ENCODE measurements at regions not wholly inside any gene's neighbourhood (a gene's known extent, or its start where the extent isn't known, plus 50 kb on each side); places are given as distances from the start of the nearest gene placed in this dataset.

DNA sequence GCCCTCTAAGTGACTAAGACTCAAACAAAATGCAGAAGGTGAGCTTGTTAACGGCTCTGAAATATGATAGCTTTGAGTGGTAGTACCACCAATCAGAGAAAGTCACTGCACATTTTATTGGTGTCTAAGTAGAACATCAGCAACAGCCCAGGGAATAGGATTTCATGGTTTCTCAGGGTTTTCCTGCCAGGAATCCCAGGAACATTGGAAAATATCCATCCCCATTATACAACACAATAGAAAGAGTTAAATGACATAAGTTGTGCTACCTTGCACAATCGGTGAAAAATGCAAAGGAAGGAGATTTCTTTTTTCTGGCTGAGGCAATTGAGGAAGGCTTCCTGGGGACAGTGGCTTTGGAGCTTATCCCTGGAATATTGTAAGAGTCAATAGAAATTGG lies 283.1 kb downstream of the HLX start:
- Histone ChIP-seq H2AFZ (ENCODE audit: low read length) (no peak overlapping the region), H4K91ac (ENCODE audit: low read depth, low read length, poor library complexity) (no peak overlapping the region), H4K8ac (ENCODE audit: low read depth, low read length) (no peak overlapping the region), H3K27ac (replicated peaks; ENCODE audit: low read length) (no peak overlapping the region), H2BK12ac (ENCODE audit: low read length) (no peak overlapping the region), H3K79me1 (ENCODE audit: low read depth, low read length) (no peaks in the 10 kb centered on the region), H3K36me3 (replicated peaks in 1 of 2; ENCODE audit: control insufficient read depth in 2 of 2, insufficient read depth in 2 of 2, low read length in 2 of 2) (no peaks in the 10 kb centered on the region), H2BK5ac (ENCODE audit: low read length) (no peak overlapping the region), H3K14ac (ENCODE audit: low read length) (no peak overlapping the region), H3K4me3 (ENCODE audit: low read length in 2 of 2) (no peak overlapping the region), H2AK5ac (ENCODE audit: low read depth, low read length) (no peak overlapping the region), H3K9me3 (replicated peaks in 1 of 2; ENCODE audit: control insufficient read depth in 2 of 2, insufficient read depth in 1 of 2, low read depth in 1 of 2, low read length in 2 of 2) (no peaks in the 10 kb centered on the region), H2BK120ac (ENCODE audit: low read depth, low read length) (no peak overlapping the region), H3K9ac (ENCODE audit: low read depth, low read length, poor library complexity) (no peak overlapping the region), H3K4me2 (ENCODE audit: insufficient read depth, low read length, poor library complexity, severe bottlenecking) (no peak overlapping the region), H2BK15ac (ENCODE audit: low read length) (no peak overlapping the region), H3K18ac (ENCODE audit: low read length) (no peak overlapping the region), H3K4ac (ENCODE audit: low read length) (no peak overlapping the region), H3K23ac (ENCODE audit: low read depth, low read length, poor library complexity) (no peak overlapping the region), H3K27me3 (ENCODE audit: control insufficient read depth in 3 of 3, insufficient read depth in 3 of 3, low read depth in 1 of 3, low read length in 3 of 3) (no peaks in the 10 kb centered on the region), H3K4me1 (ENCODE audit: control insufficient read depth in 2 of 2, insufficient read depth in 1 of 2, low read depth in 1 of 2, low read length in 2 of 2) (peaks cover 0 to 4% of the 10 kb centered on the region in 2 donors)
- WGBS, 2 donors (ENCODE audit: extremely low coverage in 2 of 2, insufficient read length in 2 of 2, insufficient replicate concordance in 1 of 2) = no CpG with 5 or more reads among the region's 2 CpGs
- no peak for DNase-seq (ENCODE audit: low spot score)

DNA sequence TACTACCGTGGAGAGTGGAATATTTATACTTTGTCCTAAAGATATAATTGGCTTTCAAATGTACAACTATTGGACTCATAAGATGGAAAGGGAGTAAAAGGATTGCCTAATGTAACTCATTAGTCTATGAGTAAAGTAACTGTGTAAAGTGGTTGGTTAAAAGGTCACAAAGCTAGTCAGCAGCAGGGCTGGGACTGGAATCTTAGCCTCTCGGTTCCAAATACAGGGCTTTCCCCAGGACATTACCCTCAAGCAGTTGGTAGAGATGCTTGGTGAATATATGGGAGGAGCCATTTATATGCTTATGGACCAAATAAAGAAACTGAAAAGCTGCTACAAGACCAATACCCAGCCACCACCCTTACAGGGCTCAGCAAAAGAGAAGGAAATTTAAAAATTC lies 283.7 kb downstream of the HLX start:
- Histone ChIP-seq H3K4me3 (ENCODE audit: low read length in 2 of 2) (no peak overlapping the region), H3K4ac (ENCODE audit: low read length) (no peak overlapping the region), H3K9ac (ENCODE audit: low read depth, low read length, poor library complexity) (no peak overlapping the region), H3K14ac (ENCODE audit: low read length) (no peak overlapping the region), H3K9me3 (replicated peaks in 1 of 2; ENCODE audit: control insufficient read depth in 2 of 2, insufficient read depth in 1 of 2, low read depth in 1 of 2, low read length in 2 of 2) (no peaks in the 10 kb centered on the region), H4K91ac (ENCODE audit: low read depth, low read length, poor library complexity) (no peak overlapping the region), H3K27me3 (ENCODE audit: control insufficient read depth in 3 of 3, insufficient read depth in 3 of 3, low read depth in 1 of 3, low read length in 3 of 3) (no peaks in the 10 kb centered on the region), H2BK120ac (ENCODE audit: low read depth, low read length) (no peak overlapping the region), H3K4me2 (ENCODE audit: insufficient read depth, low read length, poor library complexity, severe bottlenecking) (no peak overlapping the region), H4K8ac (ENCODE audit: low read depth, low read length) (no peak overlapping the region), H2BK15ac (ENCODE audit: low read length) (no peak overlapping the region), H3K23ac (ENCODE audit: low read depth, low read length, poor library complexity) (no peak overlapping the region), H3K79me1 (ENCODE audit: low read depth, low read length) (no peaks in the 10 kb centered on the region), H2AK5ac (ENCODE audit: low read depth, low read length) (no peak overlapping the region), H3K36me3 (replicated peaks in 1 of 2; ENCODE audit: control insufficient read depth in 2 of 2, insufficient read depth in 2 of 2, low read length in 2 of 2) (no peaks in the 10 kb centered on the region), H3K27ac (replicated peaks; ENCODE audit: low read length) (no peak overlapping the region), H3K18ac (ENCODE audit: low read length) (no peak overlapping the region), H3K4me1 (ENCODE audit: control insufficient read depth in 2 of 2, insufficient read depth in 1 of 2, low read depth in 1 of 2, low read length in 2 of 2) (peaks cover 0 to 4% of the 10 kb centered on the region in 2 donors), H2AFZ (ENCODE audit: low read length) (no peak overlapping the region), H2BK12ac (ENCODE audit: low read length) (no peak overlapping the region), H2BK5ac (ENCODE audit: low read length) (no peak overlapping the region)
- WGBS, 2 donors (ENCODE audit: extremely low coverage in 2 of 2, insufficient read length in 2 of 2, insufficient replicate concordance in 1 of 2) = no CpG with 5 or more reads among the region's 2 CpGs
- no peak for DNase-seq (ENCODE audit: low spot score)

DNA sequence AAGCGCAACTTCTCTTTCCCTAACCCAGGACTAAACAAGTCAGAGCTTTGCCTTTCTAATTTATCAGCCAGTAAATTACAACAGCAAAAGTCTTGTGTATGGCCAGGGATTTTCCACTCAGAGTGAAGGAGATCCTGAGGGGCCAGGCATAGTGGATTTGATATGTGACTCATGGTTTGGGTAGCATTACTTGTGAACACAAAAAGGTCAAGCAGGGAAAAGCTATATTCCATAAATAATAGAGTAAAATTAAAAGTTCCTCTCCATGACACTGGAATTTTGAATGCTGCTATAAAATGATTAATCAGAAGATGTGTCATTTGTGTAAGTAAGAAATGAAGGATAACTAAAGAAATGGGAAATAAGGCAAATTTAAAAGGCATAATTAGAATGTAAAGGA lies 284.8 kb downstream of the HLX start:
- DNase-seq (ENCODE audit: low spot score) = no peak
- H3K27ac ChIP-seq (replicated peaks; ENCODE audit: low read length) = no peak overlapping the region
- H2BK15ac ChIP-seq (ENCODE audit: low read length) = no peak overlapping the region
- no peak overlapping the region for H3K23ac ChIP-seq (ENCODE audit: low read depth, low read length, poor library complexity)
- H3K9ac ChIP-seq (ENCODE audit: low read depth, low read length, poor library complexity) = no peak overlapping the region
- H3K4me3 ChIP-seq (ENCODE audit: low read length in 2 of 2) = no peak overlapping the region
- H2AK5ac ChIP-seq (ENCODE audit: low read depth, low read length) = no peak overlapping the region
- no peak overlapping the region for H4K8ac ChIP-seq (ENCODE audit: low read depth, low read length)
- H2AFZ ChIP-seq (ENCODE audit: low read length) = no peak overlapping the region
- peaks cover 0 to 4% of the 10 kb centered on the region in 2 donors for H3K4me1 ChIP-seq (ENCODE audit: control insufficient read depth in 2 of 2, insufficient read depth in 1 of 2, low read depth in 1 of 2, low read length in 2 of 2)
- H4K91ac ChIP-seq (ENCODE audit: low read depth, low read length, poor library complexity) = no peak overlapping the region
- H3K4ac ChIP-seq (ENCODE audit: low read length) = no peak overlapping the region
- H3K14ac ChIP-seq (ENCODE audit: low read length) = no peak overlapping the region
- no peak overlapping the region for H2BK120ac ChIP-seq (ENCODE audit: low read depth, low read length)
- no CpG with 5 or more reads among the region's 1 CpG for WGBS, 2 donors (ENCODE audit: extremely low coverage in 2 of 2, insufficient read length in 2 of 2, insufficient replicate concordance in 1 of 2)
- H3K4me2 ChIP-seq (ENCODE audit: insufficient read depth, low read length, poor library complexity, severe bottlenecking) = no peak overlapping the region
- no peaks in the 10 kb centered on the region for H3K36me3 ChIP-seq (replicated peaks in 1 of 2; ENCODE audit: control insufficient read depth in 2 of 2, insufficient read depth in 2 of 2, low read length in 2 of 2)
- H2BK5ac ChIP-seq (ENCODE audit: low read length) = no peak overlapping the region
- no peaks in the 10 kb centered on the region for H3K79me1 ChIP-seq (ENCODE audit: low read depth, low read length)
- no peaks in the 10 kb centered on the region for H3K27me3 ChIP-seq (ENCODE audit: control insufficient read depth in 3 of 3, insufficient read depth in 3 of 3, low read depth in 1 of 3, low read length in 3 of 3)
- no peaks in the 10 kb centered on the region for H3K9me3 ChIP-seq (replicated peaks in 1 of 2; ENCODE audit: control insufficient read depth in 2 of 2, insufficient read depth in 1 of 2, low read depth in 1 of 2, low read length in 2 of 2)
- H2BK12ac ChIP-seq (ENCODE audit: low read length) = no peak overlapping the region
- no peak overlapping the region for H3K18ac ChIP-seq (ENCODE audit: low read length)

DNA sequence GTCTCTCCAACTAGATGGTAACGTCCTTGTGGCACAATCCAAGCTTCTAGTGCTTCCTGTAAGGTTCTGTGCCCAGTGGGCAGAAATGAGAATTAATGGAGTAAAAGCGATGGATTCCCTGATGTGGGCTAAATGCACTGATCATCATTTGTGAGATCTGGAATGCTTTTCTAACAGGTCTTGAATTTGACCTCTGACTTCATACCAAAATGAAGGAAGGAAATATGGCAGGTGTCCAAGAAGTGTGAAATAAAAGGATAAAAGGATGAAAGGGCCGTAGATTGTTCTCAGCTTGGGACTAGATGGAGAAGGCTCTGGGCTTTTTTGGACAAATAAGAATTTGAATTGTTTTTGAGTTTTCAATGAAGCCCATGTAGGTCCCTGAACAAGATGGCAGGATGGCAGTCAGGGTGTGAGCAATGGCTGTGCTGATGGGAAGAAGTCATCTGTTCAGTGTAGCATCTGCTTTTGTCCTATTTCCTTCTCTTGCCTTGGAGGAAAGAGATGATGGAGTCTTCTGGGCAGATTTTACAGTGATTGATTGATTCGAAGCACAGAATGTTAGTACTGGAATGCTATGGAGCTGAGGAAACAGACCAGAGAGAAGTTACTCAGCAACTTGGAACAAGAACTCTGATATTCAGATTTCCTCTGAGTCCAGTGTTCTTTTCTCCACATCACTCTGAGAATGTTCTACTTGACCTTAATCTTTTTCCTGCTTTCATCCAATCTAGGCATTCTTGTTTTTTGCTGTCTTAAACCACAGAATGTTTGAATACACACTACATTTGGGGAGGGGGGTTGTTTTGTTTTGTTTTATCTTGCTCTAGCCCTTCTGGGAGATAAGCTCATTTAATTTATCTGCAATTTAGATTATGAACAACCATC lies 286.0 kb downstream of the HLX start:
- Histone ChIP-seq H3K27me3 (ENCODE audit: control insufficient read depth in 3 of 3, insufficient read depth in 3 of 3, low read depth in 1 of 3, low read length in 3 of 3) (no peaks in the 10 kb centered on the region), H3K14ac (ENCODE audit: low read length) (no peak overlapping the region), H2BK120ac (ENCODE audit: low read depth, low read length) (no peak overlapping the region), H4K91ac (ENCODE audit: low read depth, low read length, poor library complexity) (no peak overlapping the region), H2BK5ac (ENCODE audit: low read length) (no peak overlapping the region), H3K23ac (ENCODE audit: low read depth, low read length, poor library complexity) (no peak overlapping the region), H3K9ac (ENCODE audit: low read depth, low read length, poor library complexity) (no peak overlapping the region), H2AFZ (ENCODE audit: low read length) (no peak overlapping the region), H3K4ac (ENCODE audit: low read length) (no peak overlapping the region), H3K9me3 (replicated peaks in 1 of 2; ENCODE audit: control insufficient read depth in 2 of 2, insufficient read depth in 1 of 2, low read depth in 1 of 2, low read length in 2 of 2) (no peaks in the 10 kb centered on the region), H3K4me2 (ENCODE audit: insufficient read depth, low read length, poor library complexity, severe bottlenecking) (no peak overlapping the region), H3K4me1 (ENCODE audit: control insufficient read depth in 2 of 2, insufficient read depth in 1 of 2, low read depth in 1 of 2, low read length in 2 of 2) (peaks cover 0 to 9% of the 10 kb centered on the region in 2 donors), H2AK5ac (ENCODE audit: low read depth, low read length) (no peak overlapping the region), H3K4me3 (ENCODE audit: low read length in 2 of 2) (no peak overlapping the region), H3K79me1 (ENCODE audit: low read depth, low read length) (no peaks in the 10 kb centered on the region), H2BK12ac (ENCODE audit: low read length) (no peak overlapping the region), H2BK15ac (ENCODE audit: low read length) (no peak overlapping the region), H3K18ac (ENCODE audit: low read length) (no peak overlapping the region), H4K8ac (ENCODE audit: low read depth, low read length) (no peak overlapping the region), H3K27ac (replicated peaks; ENCODE audit: low read length) (no peak overlapping the region), H3K36me3 (replicated peaks in 1 of 2; ENCODE audit: control insufficient read depth in 2 of 2, insufficient read depth in 2 of 2, low read length in 2 of 2) (no peaks in the 10 kb centered on the region)
- WGBS, 2 donors (ENCODE audit: extremely low coverage in 2 of 2, insufficient read length in 2 of 2, insufficient replicate concordance in 1 of 2) = no CpG with 5 or more reads among the region's 4 CpGs
- no peak for DNase-seq (ENCODE audit: low spot score)

Data from neuronal stem cell (in vitro differentiated cells).